ACC112 (cell line): ENCODE measurements at regions not wholly inside any gene's neighbourhood (a gene's known extent, or its start where the extent isn't known, plus 50 kb on each side); places are given as distances from the start of the nearest gene placed in this dataset.

Experiments
- H2AFZ ChIP-seq: fragments of 200-600 bp; sonication (generic); one replicate; pipeline ENCODE4 v1.6.0; 2017; ENCODE audit warnings: antibody characterized with exemption, low read length; ENCODE audit not compliant: unreplicated experiment
- H3K27ac ChIP-seq: fragments of 200-600 bp; sonication (generic); 2 replicates; pipeline ENCODE4 v1.5.1; 2014; ENCODE audit warnings: low read depth, mild to moderate bottlenecking, antibody characterized with exemption, low read length, moderate library complexity
- H3K27me3 ChIP-seq: fragments of 200-600 bp; sonication (generic); 2 replicates; pipeline ENCODE4 v1.6.1; 2014; ENCODE audit warnings: mild to moderate bottlenecking, antibody characterized with exemption, low read length, moderate library complexity, mixed read lengths; ENCODE audit not compliant: insufficient read depth
- H3K36me3 ChIP-seq: fragments of 200-600 bp; sonication (generic); 2 replicates; pipeline ENCODE4 v1.6.1; 2016; ENCODE audit warnings: mild to moderate bottlenecking, antibody characterized with exemption, low read length, moderate library complexity, mixed read lengths; ENCODE audit not compliant: insufficient read depth
- H3K4me1 ChIP-seq: fragments of 200-600 bp; sonication (generic); one replicate; pipeline ENCODE4 v1.6.1; 2016; ENCODE audit warnings: low read length, mixed read lengths; ENCODE audit not compliant: insufficient read depth, unreplicated experiment, control insufficient read depth
- H3K4me3 ChIP-seq: fragments of 200-600 bp; sonication (generic); 2 replicates; pipeline ENCODE4 v1.5.1; 2014; ENCODE audit warnings: mild to moderate bottlenecking, low read depth, low read length
- H3K79me2 ChIP-seq: fragments of 200-600 bp; sonication (generic); one replicate; pipeline ENCODE4 v1.6.0; 2016; ENCODE audit warnings: low read length; ENCODE audit not compliant: control insufficient read depth, unreplicated experiment, insufficient read depth

DNA sequence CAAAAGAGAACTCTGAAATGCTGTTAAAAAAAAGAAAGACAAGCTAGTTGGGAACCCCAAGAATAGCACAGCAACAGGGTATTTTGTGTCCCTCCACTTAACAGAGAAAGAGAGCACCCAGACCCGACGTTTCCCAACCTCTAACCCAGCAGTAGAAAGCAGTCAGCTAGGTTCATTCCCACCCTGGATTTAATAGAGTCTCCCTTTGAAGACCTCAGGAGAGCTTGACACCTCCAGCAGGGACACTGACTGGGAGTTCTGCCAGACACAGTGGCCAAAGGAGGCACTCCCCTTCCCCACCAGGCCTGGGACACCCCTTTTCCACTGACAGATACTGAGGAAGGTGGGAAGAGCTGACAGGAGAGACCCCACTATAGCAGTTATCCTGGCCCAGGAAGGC, 337.5 kb upstream of the MSX2 start:
- Histone ChIP-seq H3K27ac (no peak overlapping the region), H3K79me2 (no peaks in the 10 kb centered on the region), H2AFZ (no peak overlapping the region), H3K4me1 (peaks cover 18% of the 10 kb centered on the region), H3K36me3 (no peaks in the 10 kb centered on the region), H3K4me3 (no peak overlapping the region), H3K27me3 (peaks cover 5% of the 10 kb centered on the region; the same call in 1 of the 2 replicates)

DNA sequence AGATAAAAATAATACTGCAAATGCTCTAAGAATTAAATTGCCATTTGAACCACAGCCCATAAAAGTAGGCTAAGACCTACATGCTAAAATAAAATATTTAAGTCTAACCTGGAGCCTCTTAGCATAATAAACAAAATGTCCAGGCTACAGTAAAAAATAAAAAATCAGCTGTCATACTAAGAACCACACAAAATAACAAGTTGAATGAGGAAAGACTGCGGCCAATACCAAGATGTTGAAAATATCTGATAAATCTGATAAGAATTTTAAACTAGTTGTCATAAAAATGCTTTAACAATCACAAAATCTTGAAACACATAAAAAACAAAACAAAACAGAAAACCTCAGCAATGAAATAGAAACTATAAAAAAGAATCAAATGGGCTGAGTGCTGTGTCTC, 336.9 kb upstream of the MSX2 start:
- Histone ChIP-seq H3K79me2 (no peaks in the 10 kb centered on the region), H3K36me3 (no peaks in the 10 kb centered on the region), H3K4me3 (no peak overlapping the region), H3K27ac (no peak overlapping the region), H3K4me1 (peaks cover 18% of the 10 kb centered on the region), H3K27me3 (peaks cover 9% of the 10 kb centered on the region; the same call in 1 of the 2 replicates), H2AFZ (no peak overlapping the region)

DNA sequence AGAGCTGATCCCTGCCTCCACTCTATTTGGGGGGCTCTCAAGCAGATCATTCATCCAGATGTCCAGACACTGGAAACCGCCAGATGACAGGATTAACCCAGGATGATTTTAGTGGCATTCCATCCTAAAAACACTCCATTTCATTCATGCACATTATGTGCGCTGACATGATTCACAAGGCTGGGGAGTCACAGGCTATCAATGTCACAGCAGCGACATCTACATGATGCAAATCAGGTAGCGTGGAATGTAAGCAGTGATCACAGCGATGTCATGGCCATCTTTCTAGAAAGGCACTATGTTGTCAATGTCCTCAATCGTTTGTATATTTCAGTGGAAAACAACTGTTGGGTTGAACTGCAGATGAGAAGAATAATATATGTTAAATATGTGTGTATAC, 331.5 kb upstream of the MSX2 start:
- H3K4me3 ChIP-seq: no peak overlapping the region
- H3K36me3 ChIP-seq: no peaks in the 10 kb centered on the region
- H3K79me2 ChIP-seq: no peaks in the 10 kb centered on the region
- no peak overlapping the region for H2AFZ ChIP-seq
- H3K27me3 ChIP-seq: peaks cover 15% of the 10 kb centered on the region; the same call in 1 of the 2 replicates
- no peaks in the 10 kb centered on the region for H3K4me1 ChIP-seq
- H3K27ac ChIP-seq: no peak overlapping the region

- Histone ChIP-seq H3K79me2 (no peaks in the 10 kb centered on the region), H3K36me3 (no peaks in the 10 kb centered on the region), H3K4me3 (no peak overlapping the region), H3K27ac (no peak overlapping the region), H3K4me1 (no peaks in the 10 kb centered on the region), H2AFZ (no peak overlapping the region), H3K27me3 (peaks cover 22% of the 10 kb centered on the region)
These were observed 327.8 kb upstream of the MSX2 start for GRCh38 chr5:174396541-174396940.

DNA sequence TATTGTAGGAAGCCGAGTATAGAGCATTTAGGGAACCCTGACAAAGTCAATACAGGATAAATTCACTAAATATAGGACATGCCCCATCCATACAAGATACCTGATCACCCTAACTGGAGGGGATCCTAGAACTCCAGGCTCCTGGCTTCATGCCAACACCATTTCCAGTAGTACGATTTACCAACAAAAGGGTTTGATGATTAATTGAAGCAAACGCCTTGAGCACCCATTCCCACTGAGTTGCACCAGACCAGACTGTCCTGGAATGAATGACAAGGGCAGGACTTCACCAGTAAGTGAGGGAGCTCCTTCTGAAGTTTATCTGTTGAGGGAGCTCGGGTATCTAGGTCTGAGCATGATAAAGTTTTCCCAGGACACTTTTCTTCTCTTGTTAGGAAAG, 327.2 kb upstream of the MSX2 start:
- peaks cover 20% of the 10 kb centered on the region for H3K27me3 ChIP-seq
- H3K27ac ChIP-seq: no peak overlapping the region
- H3K36me3 ChIP-seq: no peaks in the 10 kb centered on the region
- H3K4me1 ChIP-seq: no peaks in the 10 kb centered on the region
- H3K4me3 ChIP-seq: no peak overlapping the region
- H3K79me2 ChIP-seq: no peaks in the 10 kb centered on the region
- no peak overlapping the region for H2AFZ ChIP-seq

DNA sequence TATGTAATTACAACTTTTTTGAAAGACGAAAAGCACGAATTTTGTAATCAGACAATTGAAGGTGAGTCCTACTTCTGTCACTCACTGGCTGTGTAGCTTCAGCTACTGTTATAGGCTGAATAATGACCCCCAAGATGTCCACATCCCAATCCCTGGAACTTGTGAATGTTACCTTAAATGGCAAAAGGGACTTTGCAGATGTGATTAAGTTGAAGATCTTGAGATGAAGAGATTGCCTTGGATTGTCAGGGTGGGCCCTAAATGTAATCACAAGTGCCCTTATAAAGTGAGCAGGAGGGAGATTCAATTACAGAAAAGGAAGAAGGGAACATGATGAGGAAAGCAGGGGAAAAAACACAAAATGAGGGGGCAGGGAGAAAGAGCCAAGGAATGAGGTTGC, 326.2 kb upstream of the MSX2 start:
- H3K27me3 ChIP-seq: peaks cover 11% of the 10 kb centered on the region
- H3K4me1 ChIP-seq: no peaks in the 10 kb centered on the region
- H3K27ac ChIP-seq: no peak overlapping the region
- H3K4me3 ChIP-seq: no peak overlapping the region
- H3K79me2 ChIP-seq: no peaks in the 10 kb centered on the region
- H3K36me3 ChIP-seq: no peaks in the 10 kb centered on the region
- H2AFZ ChIP-seq: no peak overlapping the region

GRCh38 chr5:174399411-174399810, 325.0 kb upstream of the MSX2 start:
- Histone ChIP-seq H3K4me3 (no peak overlapping the region), H3K79me2 (no peaks in the 10 kb centered on the region), H3K36me3 (no peaks in the 10 kb centered on the region), H3K27me3 (peaks cover 11% of the 10 kb centered on the region), H2AFZ (no peak overlapping the region), H3K27ac (no peak overlapping the region), H3K4me1 (no peaks in the 10 kb centered on the region)

GRCh38 chr5:174400461-174400860, 323.9 kb upstream of the MSX2 start:
- H3K4me3 ChIP-seq: no peak overlapping the region
- no peaks in the 10 kb centered on the region for H3K4me1 ChIP-seq
- no peaks in the 10 kb centered on the region for H3K79me2 ChIP-seq
- H2AFZ ChIP-seq: no peak overlapping the region
- no peaks in the 10 kb centered on the region for H3K36me3 ChIP-seq
- H3K27me3 ChIP-seq: peaks cover 11% of the 10 kb centered on the region
- H3K27ac ChIP-seq: no peak overlapping the region

- Histone ChIP-seq H3K79me2 (no peaks in the 10 kb centered on the region), H3K36me3 (no peaks in the 10 kb centered on the region), H3K4me3 (no peak overlapping the region), H3K4me1 (no peaks in the 10 kb centered on the region), H3K27ac (no peak overlapping the region), H3K27me3 (peaks cover 14% of the 10 kb centered on the region), H2AFZ (no peak overlapping the region)
These were observed 322.6 kb upstream of the MSX2 start for GRCh38 chr5:174401793-174402192.

- Histone ChIP-seq H3K36me3 (no peaks in the 10 kb centered on the region), H2AFZ (no peak overlapping the region), H3K27me3 (peaks cover 15% of the 10 kb centered on the region), H3K4me3 (no peak overlapping the region), H3K79me2 (no peaks in the 10 kb centered on the region), H3K27ac (no peak overlapping the region), H3K4me1 (no peaks in the 10 kb centered on the region)
These were observed 322.1 kb upstream of the MSX2 start for GRCh38 chr5:174402222-174402812.

DNA sequence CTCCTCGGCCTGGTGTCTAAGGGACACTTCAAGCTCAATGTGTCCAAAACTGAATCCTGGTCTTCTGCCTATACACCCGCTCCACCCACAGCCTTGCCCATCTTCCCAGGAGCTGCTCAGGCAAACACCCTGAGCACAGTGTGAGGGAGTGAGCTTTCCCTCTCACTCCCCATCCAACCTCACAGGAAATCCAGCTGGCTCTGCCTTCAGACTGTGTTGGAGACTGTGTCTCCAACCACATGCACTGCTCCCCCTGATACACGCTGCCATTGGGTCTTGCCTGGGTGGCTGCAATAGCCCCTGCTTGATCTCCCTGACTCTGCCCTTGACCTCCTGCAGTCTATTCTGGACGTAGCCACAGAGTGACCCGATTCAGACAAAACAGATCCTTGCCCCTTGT, 319.5 kb upstream of the MSX2 start:
- H3K36me3 ChIP-seq: no peaks in the 10 kb centered on the region
- H3K27me3 ChIP-seq: peaks cover 5% of the 10 kb centered on the region
- H3K79me2 ChIP-seq: no peaks in the 10 kb centered on the region
- no peaks in the 10 kb centered on the region for H3K4me1 ChIP-seq
- H2AFZ ChIP-seq: no peak overlapping the region
- no peak overlapping the region for H3K4me3 ChIP-seq
- no peak overlapping the region for H3K27ac ChIP-seq
